ENCODE measurements at regions not wholly inside any gene's neighbourhood (a gene's known extent, or its start where the extent isn't known, plus 50 kb on each side); places are given as distances from the start of the nearest gene placed in this dataset.

DNA sequence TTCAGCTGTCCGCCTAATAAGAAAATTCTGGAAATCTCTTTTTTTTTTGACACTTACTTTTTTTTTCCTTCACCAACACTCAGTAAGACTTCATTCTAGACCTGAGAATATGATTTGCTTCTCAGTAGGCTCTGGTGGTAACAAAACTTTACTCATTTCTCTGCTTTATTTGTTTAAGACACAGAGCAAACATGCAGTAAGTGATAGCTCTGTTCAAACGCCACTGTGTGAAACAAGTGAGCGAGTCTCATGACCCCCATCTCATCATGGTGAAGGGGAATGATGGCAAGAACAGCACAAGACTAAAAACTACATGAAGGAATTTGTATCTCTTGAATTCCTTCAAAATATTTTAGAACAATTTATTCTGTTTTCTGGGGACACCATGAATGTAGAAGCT lies 541.6 kb upstream of the POU3F2 start:
- intact Hi-C loops (cut with micrococcal nuclease) = no loop called here
- Histone ChIP-seq H3K9ac (ENCODE audit: low read length) (no peak overlapping the region), H3K27ac (ENCODE audit: low read length in 2 of 2) (no peak overlapping the region), H2AFZ (ENCODE audit: insufficient read depth, low read depth, low read length, poor library complexity, severe bottlenecking) (no peak overlapping the region), H3K4me2 (replicated peaks; ENCODE audit: low read depth, low read length, poor library complexity, severe bottlenecking) (no peak overlapping the region), H3K36me3 (replicated peaks in 1 of 2; ENCODE audit: control extremely low read depth in 1 of 2, control insufficient read depth in 1 of 2, extremely low read depth in 1 of 2, insufficient read depth in 2 of 2, low read length in 1 of 2) (no peaks in the 10 kb centered on the region), H4K20me1 (ENCODE audit: control insufficient read depth, insufficient read depth, low read length, poor library complexity, severe bottlenecking) (no peaks in the 10 kb centered on the region), H3K4me1 (ENCODE audit: control insufficient read depth in 2 of 2, insufficient read depth in 2 of 2, low read length in 2 of 2) (no peaks in the 10 kb centered on the region), H3K27me3 (replicated peaks in 1 of 4; ENCODE audit: control extremely low read depth in 1 of 4, control insufficient read depth in 3 of 4, insufficient read depth in 4 of 4, low read length in 3 of 4) (no peaks in the 10 kb centered on the region), H3K79me2 (ENCODE audit: control insufficient read depth, insufficient read depth, low read length) (no peaks in the 10 kb centered on the region), H3K9me3 (ENCODE audit: control extremely low read depth in 1 of 3, control insufficient read depth in 2 of 3, insufficient read depth in 1 of 3, low read length in 2 of 3) (no peaks in the 10 kb centered on the region), H3K4me3 (ENCODE audit: control extremely low read depth in 1 of 5, extremely low read depth in 1 of 5, insufficient read depth in 1 of 5, low read depth in 2 of 5, low read length in 4 of 5) (no peak overlapping the region)
- no peaks in the 10 kb centered on the region for H3K4me1 Mint-ChIP-seq
- ATAC-seq (ENCODE audit: low read depth) (no peak), DNase-seq (no peak)
- WGBS (ENCODE audit: insufficient coverage) = no CpG with 5 or more reads among the region's 3 CpGs
- H3K27me3 Mint-ChIP-seq = no peaks in the 10 kb centered on the region
- TF ChIP-seq EZH2 (IDR thresholded peaks at IDR 0.05; ENCODE audit: borderline replicate concordance, insufficient read depth, low read depth, low read length, poor library complexity, severe bottlenecking) = no peak
- TF ChIP-seq, protein P1, sequence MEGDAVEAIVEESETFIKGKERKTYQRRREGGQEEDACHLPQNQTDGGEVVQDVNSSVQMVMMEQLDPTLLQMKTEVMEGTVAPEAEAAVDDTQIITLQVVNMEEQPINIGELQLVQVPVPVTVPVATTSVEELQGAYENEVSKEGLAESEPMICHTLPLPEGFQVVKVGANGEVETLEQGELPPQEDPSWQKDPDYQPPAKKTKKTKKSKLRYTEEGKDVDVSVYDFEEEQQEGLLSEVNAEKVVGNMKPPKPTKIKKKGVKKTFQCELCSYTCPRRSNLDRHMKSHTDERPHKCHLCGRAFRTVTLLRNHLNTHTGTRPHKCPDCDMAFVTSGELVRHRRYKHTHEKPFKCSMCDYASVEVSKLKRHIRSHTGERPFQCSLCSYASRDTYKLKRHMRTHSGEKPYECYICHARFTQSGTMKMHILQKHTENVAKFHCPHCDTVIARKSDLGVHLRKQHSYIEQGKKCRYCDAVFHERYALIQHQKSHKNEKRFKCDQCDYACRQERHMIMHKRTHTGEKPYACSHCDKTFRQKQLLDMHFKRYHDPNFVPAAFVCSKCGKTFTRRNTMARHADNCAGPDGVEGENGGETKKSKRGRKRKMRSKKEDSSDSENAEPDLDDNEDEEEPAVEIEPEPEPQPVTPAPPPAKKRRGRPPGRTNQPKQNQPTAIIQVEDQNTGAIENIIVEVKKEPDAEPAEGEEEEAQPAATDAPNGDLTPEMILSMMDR (IDR thresholded peaks at IDR 0.05) = no peak
- CTCF ChIA-PET = no interaction called here
- H3K9me3 Mint-ChIP-seq (ENCODE audit: insufficient read depth) = no peaks in the 10 kb centered on the region
- H3K4me3 Mint-ChIP-seq = no peak overlapping the region
- POLR2A ChIA-PET = no interaction called here
- no peak overlapping the region for H3K27ac Mint-ChIP-seq

DNA sequence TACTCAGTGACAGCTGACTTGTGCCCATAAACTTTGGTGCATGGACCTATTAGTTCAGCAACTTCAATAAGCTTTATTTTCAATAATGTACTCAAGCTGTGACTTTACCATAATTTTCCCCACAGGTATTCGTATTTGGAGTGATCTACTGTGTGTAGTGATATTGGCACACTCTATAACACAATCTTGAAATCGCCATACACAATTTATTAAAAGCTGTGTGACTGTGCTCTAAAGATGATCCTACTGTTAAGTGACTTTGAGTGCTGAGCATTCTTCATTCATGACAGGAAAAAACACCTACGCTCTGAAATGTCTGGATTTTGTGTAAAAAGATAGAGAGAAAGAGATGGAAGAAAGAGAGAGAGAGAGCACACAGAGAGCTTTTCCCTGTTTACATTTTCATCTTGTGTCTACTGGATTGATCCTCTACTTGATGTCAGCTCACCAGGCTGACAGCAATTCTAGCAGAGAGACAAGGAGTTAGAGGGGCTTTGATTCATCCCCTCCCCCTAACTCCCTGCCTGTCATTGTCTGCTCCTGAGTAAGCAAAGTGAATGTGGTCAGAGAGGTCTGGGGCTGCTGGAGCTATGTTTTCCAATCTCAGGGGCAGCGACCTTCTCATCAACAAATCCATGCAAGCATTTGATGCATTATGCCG lies 538.7 kb upstream of the POU3F2 start:
- no peak overlapping the region for H3K27ac Mint-ChIP-seq
- H3K27ac ChIP-seq (ENCODE audit: low read length in 2 of 2) = no peak overlapping the region
- TF ChIP-seq, protein P1 (IDR thresholded peaks at IDR 0.05) = no peak
- no peak for TF ChIP-seq EZH2 (IDR thresholded peaks at IDR 0.05; ENCODE audit: borderline replicate concordance, insufficient read depth, low read depth, low read length, poor library complexity, severe bottlenecking)
- H3K27me3 ChIP-seq (replicated peaks in 1 of 4; ENCODE audit: control extremely low read depth in 1 of 4, control insufficient read depth in 3 of 4, insufficient read depth in 4 of 4, low read length in 3 of 4) = no peaks in the 10 kb centered on the region
- no peak for ATAC-seq (ENCODE audit: low read depth)
- H4K20me1 ChIP-seq (ENCODE audit: control insufficient read depth, insufficient read depth, low read length, poor library complexity, severe bottlenecking) = no peaks in the 10 kb centered on the region
- no peak overlapping the region for H2AFZ ChIP-seq (ENCODE audit: insufficient read depth, low read depth, low read length, poor library complexity, severe bottlenecking)
- no peaks in the 10 kb centered on the region for H3K27me3 Mint-ChIP-seq
- no CpG with 5 or more reads among the region's 5 CpGs for WGBS (ENCODE audit: insufficient coverage)
- H3K36me3 ChIP-seq (replicated peaks in 1 of 2; ENCODE audit: control extremely low read depth in 1 of 2, control insufficient read depth in 1 of 2, extremely low read depth in 1 of 2, insufficient read depth in 2 of 2, low read length in 1 of 2) = no peaks in the 10 kb centered on the region
- DNase-seq = no peak
- CTCF ChIA-PET = interaction anchor here (0.5 kb wide), 1 partner anchor 294 kb away, joined by 3 read pairs; no protein-coding TSS in a partner anchor
- no peak overlapping the region for H3K4me2 ChIP-seq (replicated peaks; ENCODE audit: low read depth, low read length, poor library complexity, severe bottlenecking)
- no peaks in the 10 kb centered on the region for H3K9me3 Mint-ChIP-seq (ENCODE audit: insufficient read depth)
- H3K79me2 ChIP-seq (ENCODE audit: control insufficient read depth, insufficient read depth, low read length) = no peaks in the 10 kb centered on the region
- POLR2A ChIA-PET = no interaction called here
- H3K4me3 ChIP-seq (ENCODE audit: control extremely low read depth in 1 of 5, extremely low read depth in 1 of 5, insufficient read depth in 1 of 5, low read depth in 2 of 5, low read length in 4 of 5) = no peak overlapping the region
- intact Hi-C loops (cut with micrococcal nuclease) = no loop called here
- H3K9ac ChIP-seq (ENCODE audit: low read length) = no peak overlapping the region
- no peaks in the 10 kb centered on the region for H3K4me1 ChIP-seq (ENCODE audit: control insufficient read depth in 2 of 2, insufficient read depth in 2 of 2, low read length in 2 of 2)
- H3K4me3 Mint-ChIP-seq = no peak overlapping the region
- no peaks in the 10 kb centered on the region for H3K4me1 Mint-ChIP-seq
- no peaks in the 10 kb centered on the region for H3K9me3 ChIP-seq (ENCODE audit: control extremely low read depth in 1 of 3, control insufficient read depth in 2 of 3, insufficient read depth in 1 of 3, low read length in 2 of 3)

Data from B cell (primary cell).